ENCODE measurements at regions not wholly inside any gene's neighbourhood (a gene's known extent, or its start where the extent isn't known, plus 50 kb on each side); places are given as distances from the start of the nearest gene placed in this dataset.
A peak's percentile ranks its signal among the peaks of the same experiment; 100 is the strongest.

DNA sequence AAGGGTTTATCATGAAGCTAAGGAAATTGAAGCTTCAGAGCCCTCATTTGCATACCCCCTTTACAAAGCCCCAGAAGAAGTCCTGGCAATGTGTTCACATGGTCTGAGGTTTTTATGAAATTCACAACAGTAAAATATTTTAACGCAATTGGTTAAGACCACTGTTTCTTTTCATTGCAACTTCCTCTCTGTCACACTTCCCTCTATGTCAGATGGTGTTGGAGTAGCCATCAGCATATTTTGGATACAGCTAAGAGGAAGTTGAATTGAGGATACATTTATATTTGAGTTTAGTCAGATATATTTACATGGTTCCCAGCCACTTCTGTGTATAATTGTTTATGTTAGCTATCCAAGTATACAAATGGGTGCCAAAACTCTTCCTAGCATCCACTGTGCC lies 170.0 kb downstream of the TXNL1 start:
- no peaks in the 10 kb centered on the region for H3K27me3 ChIP-seq (ENCODE audit: control insufficient read depth, insufficient read depth, low read length)
- no peaks in the 10 kb centered on the region for H3K79me2 ChIP-seq (ENCODE audit: control insufficient read depth, insufficient read depth, low read length)
- no peak for TF ChIP-seq EZH2 (IDR thresholded peaks at IDR 0.05; ENCODE audit: low read length, missing control alignments)
- TF ChIP-seq, protein P1, sequence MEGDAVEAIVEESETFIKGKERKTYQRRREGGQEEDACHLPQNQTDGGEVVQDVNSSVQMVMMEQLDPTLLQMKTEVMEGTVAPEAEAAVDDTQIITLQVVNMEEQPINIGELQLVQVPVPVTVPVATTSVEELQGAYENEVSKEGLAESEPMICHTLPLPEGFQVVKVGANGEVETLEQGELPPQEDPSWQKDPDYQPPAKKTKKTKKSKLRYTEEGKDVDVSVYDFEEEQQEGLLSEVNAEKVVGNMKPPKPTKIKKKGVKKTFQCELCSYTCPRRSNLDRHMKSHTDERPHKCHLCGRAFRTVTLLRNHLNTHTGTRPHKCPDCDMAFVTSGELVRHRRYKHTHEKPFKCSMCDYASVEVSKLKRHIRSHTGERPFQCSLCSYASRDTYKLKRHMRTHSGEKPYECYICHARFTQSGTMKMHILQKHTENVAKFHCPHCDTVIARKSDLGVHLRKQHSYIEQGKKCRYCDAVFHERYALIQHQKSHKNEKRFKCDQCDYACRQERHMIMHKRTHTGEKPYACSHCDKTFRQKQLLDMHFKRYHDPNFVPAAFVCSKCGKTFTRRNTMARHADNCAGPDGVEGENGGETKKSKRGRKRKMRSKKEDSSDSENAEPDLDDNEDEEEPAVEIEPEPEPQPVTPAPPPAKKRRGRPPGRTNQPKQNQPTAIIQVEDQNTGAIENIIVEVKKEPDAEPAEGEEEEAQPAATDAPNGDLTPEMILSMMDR (conservative IDR thresholded peaks at IDR 0.05 in 1 of 2, IDR thresholded peaks at IDR 0.05 in 1 of 2; ENCODE audit: low read depth in 1 of 2, low read length in 2 of 2): no peak
- no peak overlapping the region for H3K27ac ChIP-seq (ENCODE audit: insufficient read depth, low read length)
- H3K4me1 ChIP-seq (ENCODE audit: control insufficient read depth, extremely low read depth, insufficient read depth, low read length): no peaks in the 10 kb centered on the region
- peak in 1 of 2 donors; percentile 12 for DNase-seq (ENCODE audit: low read depth in 2 of 2)
- H2AFZ ChIP-seq (ENCODE audit: low read length): no peak overlapping the region
- H3K9ac ChIP-seq (ENCODE audit: insufficient read depth, low read length): no peak overlapping the region
- no peaks in the 10 kb centered on the region for H3K36me3 ChIP-seq (ENCODE audit: control insufficient read depth, insufficient read depth, low read length)
- no peaks in the 10 kb centered on the region for H4K20me1 ChIP-seq (ENCODE audit: control insufficient read depth, extremely low read depth, insufficient read depth, low read length)
- H3K4me2 ChIP-seq (ENCODE audit: extremely low read depth, insufficient read depth, low read length): no peak overlapping the region
- H3K4me3 ChIP-seq (replicated peaks in 1 of 4; ENCODE audit: control extremely low read depth in 1 of 4, insufficient read depth in 1 of 4, low read depth in 3 of 4, low read length in 4 of 4): no peak overlapping the region
- no peaks in the 10 kb centered on the region for H3K9me3 ChIP-seq (ENCODE audit: control insufficient read depth, insufficient read depth, low read depth, low read length)

DNA sequence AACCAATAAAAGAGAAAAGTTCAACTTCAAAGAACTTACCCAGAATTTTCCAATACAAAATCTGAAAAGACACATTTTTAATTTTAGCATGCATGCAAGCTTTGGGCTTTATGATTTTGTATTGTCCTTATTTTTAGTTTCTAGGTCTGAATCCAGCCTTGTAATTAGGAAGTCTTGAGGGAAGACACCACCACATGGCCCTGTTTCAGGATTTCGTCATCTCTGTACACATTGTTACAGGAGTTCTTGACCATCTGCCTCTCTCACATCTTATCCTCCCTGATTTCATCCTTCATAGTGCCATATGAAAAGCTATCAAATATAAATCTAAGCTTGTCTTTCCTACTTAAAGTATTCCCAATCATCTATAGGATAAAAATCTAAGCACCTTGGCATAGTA lies 176.1 kb downstream of the TXNL1 start:
- H3K9ac ChIP-seq (ENCODE audit: insufficient read depth, low read length): no peak overlapping the region
- no peaks in the 10 kb centered on the region for H3K79me2 ChIP-seq (ENCODE audit: control insufficient read depth, insufficient read depth, low read length)
- no peak for DNase-seq (ENCODE audit: low read depth in 2 of 2)
- H3K27me3 ChIP-seq (ENCODE audit: control insufficient read depth, insufficient read depth, low read length): no peaks in the 10 kb centered on the region
- no peak overlapping the region for H2AFZ ChIP-seq (ENCODE audit: low read length)
- TF ChIP-seq EZH2 (IDR thresholded peaks at IDR 0.05; ENCODE audit: low read length, missing control alignments): no peak
- TF ChIP-seq, protein P1 (conservative IDR thresholded peaks at IDR 0.05 in 1 of 2, IDR thresholded peaks at IDR 0.05 in 1 of 2; ENCODE audit: low read depth in 1 of 2, low read length in 2 of 2): no peak
- H3K27ac ChIP-seq (ENCODE audit: insufficient read depth, low read length): no peak overlapping the region
- H3K4me2 ChIP-seq (ENCODE audit: extremely low read depth, insufficient read depth, low read length): no peak overlapping the region
- H3K4me3 ChIP-seq (replicated peaks in 1 of 4; ENCODE audit: control extremely low read depth in 1 of 4, insufficient read depth in 1 of 4, low read depth in 3 of 4, low read length in 4 of 4): no peak overlapping the region
- no peaks in the 10 kb centered on the region for H4K20me1 ChIP-seq (ENCODE audit: control insufficient read depth, extremely low read depth, insufficient read depth, low read length)
- no peaks in the 10 kb centered on the region for H3K9me3 ChIP-seq (ENCODE audit: control insufficient read depth, insufficient read depth, low read depth, low read length)
- H3K4me1 ChIP-seq (ENCODE audit: control insufficient read depth, extremely low read depth, insufficient read depth, low read length): no peaks in the 10 kb centered on the region
- H3K36me3 ChIP-seq (ENCODE audit: control insufficient read depth, insufficient read depth, low read length): no peaks in the 10 kb centered on the region

DNA sequence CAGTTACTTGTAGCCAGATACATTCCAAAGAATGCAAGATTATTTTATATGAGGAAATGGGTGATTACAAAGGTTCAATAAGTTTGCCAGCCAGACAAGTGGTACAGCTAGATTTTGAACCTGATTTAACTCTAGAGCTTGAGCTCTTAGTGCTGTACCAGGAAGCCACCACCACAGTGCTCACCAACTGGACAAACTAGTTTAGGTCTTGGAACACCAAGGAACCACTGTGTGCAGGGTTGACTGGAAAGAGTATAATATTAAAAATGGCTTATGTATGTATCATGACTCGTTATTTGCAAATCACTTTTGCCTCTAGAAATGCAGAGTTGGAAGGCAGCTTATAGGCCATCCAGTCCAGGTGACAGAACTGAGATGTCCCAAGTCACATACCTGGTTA lies 177.2 kb downstream of the TXNL1 start:
- no peaks in the 10 kb centered on the region for H3K79me2 ChIP-seq (ENCODE audit: control insufficient read depth, insufficient read depth, low read length)
- H3K27ac ChIP-seq (ENCODE audit: insufficient read depth, low read length): no peak overlapping the region
- no peaks in the 10 kb centered on the region for H3K27me3 ChIP-seq (ENCODE audit: control insufficient read depth, insufficient read depth, low read length)
- no peak overlapping the region for H2AFZ ChIP-seq (ENCODE audit: low read length)
- no peak overlapping the region for H3K9ac ChIP-seq (ENCODE audit: insufficient read depth, low read length)
- TF ChIP-seq, protein P1 (conservative IDR thresholded peaks at IDR 0.05 in 1 of 2, IDR thresholded peaks at IDR 0.05 in 1 of 2; ENCODE audit: low read depth in 1 of 2, low read length in 2 of 2): no peak
- TF ChIP-seq EZH2 (IDR thresholded peaks at IDR 0.05; ENCODE audit: low read length, missing control alignments): no peak
- H3K4me3 ChIP-seq (replicated peaks in 1 of 4; ENCODE audit: control extremely low read depth in 1 of 4, insufficient read depth in 1 of 4, low read depth in 3 of 4, low read length in 4 of 4): no peak overlapping the region
- H3K4me2 ChIP-seq (ENCODE audit: extremely low read depth, insufficient read depth, low read length): no peak overlapping the region
- no peaks in the 10 kb centered on the region for H3K36me3 ChIP-seq (ENCODE audit: control insufficient read depth, insufficient read depth, low read length)
- H3K9me3 ChIP-seq (ENCODE audit: control insufficient read depth, insufficient read depth, low read depth, low read length): no peaks in the 10 kb centered on the region
- DNase-seq (ENCODE audit: low read depth in 2 of 2): no peak
- no peaks in the 10 kb centered on the region for H4K20me1 ChIP-seq (ENCODE audit: control insufficient read depth, extremely low read depth, insufficient read depth, low read length)
- H3K4me1 ChIP-seq (ENCODE audit: control insufficient read depth, extremely low read depth, insufficient read depth, low read length): no peaks in the 10 kb centered on the region

All from fibroblast of lung (primary cell).